CD14-positive monocyte (primary cell): ENCODE measurements at regions not wholly inside any gene's neighbourhood (a gene's known extent, or its start where the extent isn't known, plus 50 kb on each side); places are given as distances from the start of the nearest gene placed in this dataset.

Experiments
- DNase-seq, 3 donors: peaks; one replicate each; pipeline ENCODE4 v3.0.0-alpha.2; 2011 to 2022
- H2AFZ ChIP-seq: 2 replicates; pipeline ENCODE4 v1.6.0; 2012; ENCODE audit warnings: mild to moderate bottlenecking, low read depth, low read length, inconsistent platforms; ENCODE audit not compliant: insufficient read depth, poor library complexity, severe bottlenecking
- H3K27ac ChIP-seq, 2 donors: 1 replicate in 1 of 2; 2 replicates in 1 of 2; pipeline ENCODE4 v1.5.1; 2012 to 2013; ENCODE audit warnings: low read length in 2 of 2, control low read depth in 1 of 2, inconsistent platforms in 1 of 2, low read depth in 1 of 2, mild to moderate bottlenecking in 1 of 2
- H3K27me3 ChIP-seq, 2 donors: one replicate each; pipeline versions ENCODE4 v1.6.0 to v1.6.1; 2011 to 2013; ENCODE audit warnings: low read length in 2 of 2; ENCODE audit not compliant: control insufficient read depth in 2 of 2, insufficient read depth in 2 of 2
- H3K36me3 ChIP-seq, 2 donors: replicated peaks in 1 of 2; 1 replicate in 1 of 2; 2 replicates in 1 of 2; pipeline versions ENCODE4 v1.5.1 to v1.6.1; 2012 to 2013; ENCODE audit warnings: low read length in 2 of 2, control low read depth in 1 of 2, inconsistent platforms in 1 of 2, mild to moderate bottlenecking in 1 of 2; ENCODE audit not compliant: insufficient read depth in 2 of 2, control insufficient read depth in 1 of 2
- H3K4me1 ChIP-seq, 2 donors: 1 replicate in 1 of 2; 2 replicates in 1 of 2; pipeline versions ENCODE4 v1.5.1 to v1.6.1; 2012 to 2013; ENCODE audit warnings: low read length in 2 of 2, control low read depth in 1 of 2, inconsistent platforms in 1 of 2, mild to moderate bottlenecking in 1 of 2, moderate library complexity in 1 of 2; ENCODE audit not compliant: insufficient read depth in 2 of 2, control insufficient read depth in 1 of 2
- H3K4me2 ChIP-seq: replicated peaks from 2 replicates; pipeline ENCODE3; 2012; ENCODE audit warnings: low read length, moderate library complexity, mild to moderate bottlenecking; ENCODE audit not compliant: poor library complexity, severe bottlenecking; ENCODE audit errors: extremely low read depth
- H3K4me3 ChIP-seq, 3 experiments: fragments of 200-600 bp in 1 of 3; sonication (generic) in 1 of 3; replicated peaks in 1 of 3; 1 replicate in 2 of 3; 2 replicates in 1 of 3; pipeline ENCODE4 v1.5.1; 2011 to 2013; ENCODE audit warnings: low read length in 3 of 3, mild to moderate bottlenecking in 3 of 3, control low read depth in 2 of 3, low read depth in 2 of 3, inconsistent platforms in 1 of 3, moderate library complexity in 1 of 3
- H3K79me2 ChIP-seq: 2 replicates; pipeline ENCODE4 v1.6.0; 2012; ENCODE audit warnings: mild to moderate bottlenecking, control low read depth, inconsistent platforms, low read length, moderate library complexity; ENCODE audit not compliant: insufficient read depth
- H3K9ac ChIP-seq: 2 replicates; pipeline ENCODE4 v1.6.0; 2017; ENCODE audit warnings: low read length, mild to moderate bottlenecking; ENCODE audit not compliant: insufficient read depth, poor library complexity, severe bottlenecking
- H3K9me3 ChIP-seq, 2 donors: replicated peaks in 1 of 2; 1 replicate in 1 of 2; 2 replicates in 1 of 2; pipeline versions ENCODE4 v1.5.1 to v1.6.1; 2012 to 2013; ENCODE audit warnings: low read length in 2 of 2, control low read depth in 1 of 2; ENCODE audit not compliant: control insufficient read depth in 1 of 2, insufficient read depth in 1 of 2
- H4K20me1 ChIP-seq: 2 replicates; pipeline ENCODE4 v1.6.0; 2012; ENCODE audit warnings: mild to moderate bottlenecking, low read length, control low read depth, moderate library complexity; ENCODE audit not compliant: insufficient read depth
- H3K27ac Mint-ChIP-seq, 7 donors: one replicate each; pipeline ENCODE4 v1.8.0; 2020; ENCODE audit warnings: mild to moderate bottlenecking in 7 of 7, mixed read lengths in 7 of 7, moderate library complexity in 6 of 7, inconsistent platforms in 2 of 7
- H3K27me3 Mint-ChIP-seq, 3 donors: one replicate each; pipeline ENCODE4 v1.8.0; 2021 to 2022; ENCODE audit warnings: low read depth in 3 of 3, mild to moderate bottlenecking in 3 of 3, mixed read lengths in 3 of 3, moderate library complexity in 3 of 3, inconsistent platforms in 1 of 3
- H3K36me3 Mint-ChIP-seq, 2 donors: one replicate each; pipeline ENCODE4 v1.8.0; 2020; ENCODE audit warnings: mixed read lengths in 2 of 2, inconsistent platforms in 1 of 2, mild to moderate bottlenecking in 1 of 2
- H3K4me1 Mint-ChIP-seq: one replicate; pipeline ENCODE4 v1.8.0; 2020; ENCODE audit warnings: mild to moderate bottlenecking, mixed read lengths
- H3K4me3 Mint-ChIP-seq, 2 donors: one replicate each; pipeline ENCODE4 v1.8.0; 2020; ENCODE audit warnings: mild to moderate bottlenecking in 2 of 2, mixed read lengths in 2 of 2, moderate library complexity in 1 of 2
- H3K9me3 Mint-ChIP-seq, 7 donors: one replicate each; pipeline ENCODE4 v1.8.0; 2020 to 2022; ENCODE audit warnings: mixed read lengths in 7 of 7, mild to moderate bottlenecking in 6 of 7, moderate library complexity in 6 of 7, inconsistent platforms in 2 of 7
- WGBS: methylation state at CpG from one replicate; pipeline ENCODE4 v1.1.5; 2013; ENCODE audit warnings: missing lambda C conversion rate; ENCODE audit not compliant: insufficient coverage; 5-methylcytosine and 5-hydroxymethylcytosine counted together
- intact Hi-C, 2 donors: fragments of 100-400 bp; cut with micrococcal nuclease; formaldehyde crosslinking; loops; one replicate each; pipeline versions ENCODE4 v1.15.0 to v1.15.1; 2023
- TF ChIP-seq, protein P1 (sequence below): fragments of 200-600 bp; IDR thresholded peaks from one replicate; pipeline ENCODE4 v1.8.0; 2022; ENCODE audit warnings: antibody characterized with exemption, mild to moderate bottlenecking

DNA sequence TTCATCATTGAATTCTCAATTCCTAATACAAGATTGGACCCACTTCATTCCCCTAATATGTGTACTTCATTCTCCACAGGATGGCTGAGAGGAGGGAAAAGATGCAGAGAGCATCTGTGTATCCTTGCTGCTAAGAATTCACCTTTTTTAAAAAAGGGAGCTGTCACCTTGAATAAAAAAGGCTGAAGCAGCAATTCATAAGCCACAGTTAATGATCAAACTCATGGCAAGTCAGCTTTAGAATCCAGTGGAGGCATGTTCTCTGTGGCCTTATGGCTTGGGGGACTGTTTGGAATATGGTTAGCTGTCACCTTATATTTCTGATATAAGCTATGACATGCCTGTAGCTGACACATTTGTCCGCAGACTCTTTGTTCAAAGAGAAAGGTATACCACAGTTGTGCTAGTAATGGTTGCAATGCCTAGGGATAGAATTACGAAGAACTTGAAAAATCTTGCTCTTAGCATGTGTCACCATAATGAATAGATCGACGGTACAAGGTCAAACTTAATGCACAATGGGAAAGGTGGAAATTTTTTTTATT lies 256.8 kb upstream of the TNC start:
- no peak overlapping the region for H3K27ac ChIP-seq
- H3K4me1 ChIP-seq = no peaks in the 10 kb centered on the region
- TF ChIP-seq, protein P1, sequence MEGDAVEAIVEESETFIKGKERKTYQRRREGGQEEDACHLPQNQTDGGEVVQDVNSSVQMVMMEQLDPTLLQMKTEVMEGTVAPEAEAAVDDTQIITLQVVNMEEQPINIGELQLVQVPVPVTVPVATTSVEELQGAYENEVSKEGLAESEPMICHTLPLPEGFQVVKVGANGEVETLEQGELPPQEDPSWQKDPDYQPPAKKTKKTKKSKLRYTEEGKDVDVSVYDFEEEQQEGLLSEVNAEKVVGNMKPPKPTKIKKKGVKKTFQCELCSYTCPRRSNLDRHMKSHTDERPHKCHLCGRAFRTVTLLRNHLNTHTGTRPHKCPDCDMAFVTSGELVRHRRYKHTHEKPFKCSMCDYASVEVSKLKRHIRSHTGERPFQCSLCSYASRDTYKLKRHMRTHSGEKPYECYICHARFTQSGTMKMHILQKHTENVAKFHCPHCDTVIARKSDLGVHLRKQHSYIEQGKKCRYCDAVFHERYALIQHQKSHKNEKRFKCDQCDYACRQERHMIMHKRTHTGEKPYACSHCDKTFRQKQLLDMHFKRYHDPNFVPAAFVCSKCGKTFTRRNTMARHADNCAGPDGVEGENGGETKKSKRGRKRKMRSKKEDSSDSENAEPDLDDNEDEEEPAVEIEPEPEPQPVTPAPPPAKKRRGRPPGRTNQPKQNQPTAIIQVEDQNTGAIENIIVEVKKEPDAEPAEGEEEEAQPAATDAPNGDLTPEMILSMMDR = no peak
- H3K79me2 ChIP-seq = no peaks in the 10 kb centered on the region
- no peak for DNase-seq
- no peaks in the 10 kb centered on the region for H3K36me3 Mint-ChIP-seq
- H3K4me2 ChIP-seq = no peak overlapping the region
- no peaks in the 10 kb centered on the region for H3K4me1 Mint-ChIP-seq
- no peak overlapping the region for H3K4me3 ChIP-seq
- 80% methylated on average over 1 of the region's 4 CpGs for WGBS
- no peaks in the 10 kb centered on the region for H3K27me3 ChIP-seq
- no peak overlapping the region for H3K27ac Mint-ChIP-seq
- H4K20me1 ChIP-seq = no peaks in the 10 kb centered on the region
- peaks cover 0 to 6% of the 10 kb centered on the region in 2 donors for H3K9me3 ChIP-seq
- no peak overlapping the region for H2AFZ ChIP-seq
- H3K36me3 ChIP-seq = no peaks in the 10 kb centered on the region
- intact Hi-C loops = no loop called here
- no peak overlapping the region for H3K4me3 Mint-ChIP-seq
- no peak overlapping the region for H3K9ac ChIP-seq
- H3K9me3 Mint-ChIP-seq = peaks cover 1 to 7% (median 3%) of the 10 kb centered on the region in 7 donors
- no peaks in the 10 kb centered on the region for H3K27me3 Mint-ChIP-seq

DNA sequence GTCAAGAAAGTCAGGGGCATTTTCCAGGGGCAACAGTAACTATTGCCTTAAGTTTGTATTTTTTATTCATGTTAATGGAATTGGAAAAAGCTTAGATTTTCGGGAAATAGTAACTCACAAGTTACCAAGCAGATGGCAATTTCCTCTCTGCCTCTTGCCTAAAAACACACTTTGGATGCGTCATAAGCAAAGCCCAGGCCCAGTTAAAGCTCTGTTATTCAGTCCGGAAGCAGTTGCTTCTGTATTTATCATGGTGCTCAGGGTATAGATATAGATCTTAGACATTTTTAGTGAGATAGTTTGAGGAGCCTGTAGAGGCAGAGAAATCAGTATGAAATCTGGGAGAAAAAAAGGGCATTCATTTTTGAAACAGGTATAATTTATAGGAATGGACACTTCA lies 260.3 kb upstream of the TNC start:
- no peaks in the 10 kb centered on the region for H3K4me1 ChIP-seq
- intact Hi-C loops = no loop called here
- H3K27me3 ChIP-seq = no peaks in the 10 kb centered on the region
- H3K36me3 ChIP-seq = no peaks in the 10 kb centered on the region
- H3K9ac ChIP-seq = no peak overlapping the region
- no peak overlapping the region for H2AFZ ChIP-seq
- H3K4me3 ChIP-seq = no peak overlapping the region
- H3K27ac ChIP-seq = no peak overlapping the region
- H3K9me3 ChIP-seq = peaks cover 16 to 31% of the 10 kb centered on the region in 2 donors
- H4K20me1 ChIP-seq = no peaks in the 10 kb centered on the region
- Mint-ChIP-seq H3K27ac (no peak overlapping the region), H3K27me3 (no peaks in the 10 kb centered on the region), H3K4me1 (no peaks in the 10 kb centered on the region), H3K9me3 (peaks cover 8 to 23% (median 13%) of the 10 kb centered on the region in 7 donors), H3K36me3 (no peaks in the 10 kb centered on the region), H3K4me3 (no peak overlapping the region)
- no peak overlapping the region for H3K4me2 ChIP-seq
- H3K79me2 ChIP-seq = no peaks in the 10 kb centered on the region
- 100% methylated on average over 1 of the region's 3 CpGs for WGBS
- no peak for DNase-seq
- TF ChIP-seq, protein P1 = no peak
